ENCODE measurements at regions not wholly inside any gene's neighbourhood (a gene's known extent, or its start where the extent isn't known, plus 50 kb on each side); places are given as distances from the start of the nearest gene placed in this dataset.

- H3K27ac Mint-ChIP-seq, result no peak overlapping the region
- H3K9me3 Mint-ChIP-seq, result no peaks in the 10 kb centered on the region
- H3K36me3 Mint-ChIP-seq (ENCODE audit: low read depth), result 0 out of 2 replicates have a peak, but pooled peaks cover 3% of the 10 kb centered on the region
- H3K4me3 Mint-ChIP-seq, result no peak overlapping the region
- H3K4me1 Mint-ChIP-seq (ENCODE audit: low read depth), result peaks cover 22% of the 10 kb centered on the region
- TF ChIP-seq CTCF (IDR thresholded peaks at IDR 0.05), result no peak
- no peak for DNase-seq
- H3K27me3 Mint-ChIP-seq (ENCODE audit: insufficient read depth), result no peaks in the 10 kb centered on the region
Observed at GRCh38 chr4:123955167-123955800, 558.7 kb downstream of the SPRY1 start.

DNA sequence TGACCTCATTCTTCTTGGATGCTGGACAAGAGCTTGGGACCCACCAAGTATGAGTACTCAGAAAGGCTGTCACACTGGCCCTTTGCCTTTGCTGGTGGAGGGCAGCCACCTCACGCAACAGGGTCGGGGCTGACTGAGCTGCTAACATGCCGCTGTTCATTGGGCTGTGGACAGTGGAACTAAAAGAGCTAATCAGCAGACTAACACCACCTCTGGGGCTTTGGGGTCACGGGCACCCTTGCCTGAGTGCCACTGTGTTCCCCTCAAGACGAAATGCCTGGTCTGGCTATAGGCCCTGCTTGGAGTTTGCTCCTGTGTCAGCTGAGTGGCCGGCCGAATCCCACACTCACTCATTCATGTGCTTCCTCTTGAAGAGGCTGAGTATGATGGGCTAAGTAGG lies 559.6 kb downstream of the SPRY1 start:
- no peak overlapping the region for H3K27ac Mint-ChIP-seq
- no peak for TF ChIP-seq CTCF (IDR thresholded peaks at IDR 0.05)
- no peaks in the 10 kb centered on the region for H3K9me3 Mint-ChIP-seq
- no peak for DNase-seq
- 0 out of 2 replicates have a peak, but pooled peaks cover 3% of the 10 kb centered on the region for H3K36me3 Mint-ChIP-seq (ENCODE audit: low read depth)
- no peak overlapping the region for H3K4me3 Mint-ChIP-seq
- peaks cover 22% of the 10 kb centered on the region for H3K4me1 Mint-ChIP-seq (ENCODE audit: low read depth)
- H3K27me3 Mint-ChIP-seq (ENCODE audit: insufficient read depth), result no peaks in the 10 kb centered on the region

GRCh38 chr4:123966990-123967769 lies 570.6 kb downstream of the SPRY1 start:
- Mint-ChIP-seq H3K4me1 (ENCODE audit: low read depth) (no peaks in the 10 kb centered on the region), H3K4me3 (no peak overlapping the region), H3K36me3 (ENCODE audit: low read depth) (peaks cover 3% of the 10 kb centered on the region; the same call in 1 of the 2 replicates), H3K27me3 (ENCODE audit: insufficient read depth) (no peaks in the 10 kb centered on the region), H3K9me3 (no peaks in the 10 kb centered on the region), H3K27ac (no peak overlapping the region)
- DNase-seq, result no peak
- TF ChIP-seq CTCF (IDR thresholded peaks at IDR 0.05), result no peak

GRCh38 chr4:123972031-123972430 lies 575.4 kb downstream of the SPRY1 start:
- H3K36me3 Mint-ChIP-seq (ENCODE audit: low read depth), result peaks cover 6% of the 10 kb centered on the region; the same call in 1 of the 2 replicates
- no peak for TF ChIP-seq CTCF (IDR thresholded peaks at IDR 0.05)
- no peak overlapping the region for H3K27ac Mint-ChIP-seq
- no peaks in the 10 kb centered on the region for H3K9me3 Mint-ChIP-seq
- no peaks in the 10 kb centered on the region for H3K27me3 Mint-ChIP-seq (ENCODE audit: insufficient read depth)
- H3K4me1 Mint-ChIP-seq (ENCODE audit: low read depth), result no peaks in the 10 kb centered on the region
- no peak overlapping the region for H3K4me3 Mint-ChIP-seq
- DNase-seq, result no peak

- no peak for TF ChIP-seq CTCF (IDR thresholded peaks at IDR 0.05)
- Mint-ChIP-seq H3K27ac (no peak overlapping the region), H3K27me3 (ENCODE audit: insufficient read depth) (no peaks in the 10 kb centered on the region), H3K36me3 (ENCODE audit: low read depth) (peaks cover 14% of the 10 kb centered on the region; the same call in 1 of the 2 replicates), H3K9me3 (peaks cover 8% of the 10 kb centered on the region), H3K4me3 (no peak overlapping the region), H3K4me1 (ENCODE audit: low read depth) (no peaks in the 10 kb centered on the region)
- no peak for DNase-seq
Observed at GRCh38 chr4:123974386-123975149, 578.0 kb downstream of the SPRY1 start.
